NB4 (cell line): ENCODE measurements at regions not wholly inside any gene's neighbourhood (a gene's known extent, or its start where the extent isn't known, plus 50 kb on each side); places are given as distances from the start of the nearest gene placed in this dataset.

Experiments used
- DNase-seq: peaks from one replicate; pipeline ENCODE4 v3.0.0; 2010; ENCODE audit warnings: low read depth
- H3K4me3 ChIP-seq: one replicate; pipeline ENCODE4 v1.5.1; 2011; ENCODE audit warnings: mild to moderate bottlenecking, low read depth, low read length, moderate library complexity
- CTCF ChIP-seq: IDR thresholded peaks from one replicate; pipeline ENCODE4 v1.5.1; 2012; ENCODE audit warnings: low read depth, low read length
- MAX ChIP-seq: IDR thresholded peaks from 2 replicates; pipeline ENCODE4 v1.6.1; 2011; ENCODE audit warnings: low read depth, low read length
- MYC ChIP-seq: IDR thresholded peaks from 2 replicates; pipeline ENCODE4 v1.6.1; 2011; ENCODE audit warnings: low read depth, low read length
- POLR2A ChIP-seq: IDR thresholded peaks from 2 replicates; pipeline ENCODE4 v1.6.1; 2011; ENCODE audit warnings: mild to moderate bottlenecking; ENCODE audit not compliant: insufficient read length; ENCODE audit errors: extremely low read depth

GRCh38 chr6:120899932-120900331, 434.3 kb downstream of the TBC1D32 start:
- no peak for TF ChIP-seq MYC
- no peak for TF ChIP-seq MAX
- TF ChIP-seq POLR2A, result no peak
- TF ChIP-seq CTCF, result no peak
- H3K4me3 ChIP-seq, result no peak overlapping the region
- no peak for DNase-seq

GRCh38 chr6:120894077-120894476, 440.2 kb downstream of the TBC1D32 start:
- no peak for DNase-seq
- TF ChIP-seq MYC (no peak), MAX (no peak), CTCF (no peak), POLR2A (no peak)
- H3K4me3 ChIP-seq, result no peak overlapping the region

GRCh38 chr6:120876931-120877330, 457.3 kb downstream of the TBC1D32 start:
- TF ChIP-seq CTCF (no peak), MAX (no peak), MYC (no peak), POLR2A (no peak)
- DNase-seq, result no peak
- H3K4me3 ChIP-seq, result no peak overlapping the region

GRCh38 chr6:120876424-120876823, 457.9 kb downstream of the TBC1D32 start:
- no peak for DNase-seq
- TF ChIP-seq MYC (no peak), CTCF (no peak), POLR2A (no peak), MAX (no peak)
- H3K4me3 ChIP-seq, result no peak overlapping the region

GRCh38 chr6:120875900-120876299, 458.4 kb downstream of the TBC1D32 start:
- no peak for DNase-seq
- TF ChIP-seq CTCF, result no peak
- TF ChIP-seq MAX, result no peak
- no peak for TF ChIP-seq POLR2A
- TF ChIP-seq MYC, result no peak

GRCh38 chr6:120874422-120874821, 459.9 kb downstream of the TBC1D32 start:
- no peak for TF ChIP-seq MYC
- no peak for TF ChIP-seq MAX
- no peak for TF ChIP-seq CTCF
- no peak for TF ChIP-seq POLR2A
- H3K4me3 ChIP-seq, result no peak overlapping the region
- no peak for DNase-seq

More at GRCh38 chr6:120875900-120876299, 458.4 kb downstream of the TBC1D32 start:
- H3K4me3 ChIP-seq, result no peak overlapping the region
